Nephron progenitor cell (in vitro differentiated cells): ENCODE measurements at regions not wholly inside any gene's neighbourhood (a gene's known extent, or its start where the extent isn't known, plus 50 kb on each side); places are given as distances from the start of the nearest gene placed in this dataset.

Source experiments
- DNase-seq: peaks from one replicate; pipeline ENCODE4 v3.0.0; 2021
- H3K27ac Mint-ChIP-seq: 2 replicates; pipeline ENCODE4 v1.8.0; 2021; ENCODE audit warnings: mild to moderate bottlenecking, moderate library complexity, mixed read lengths
- H3K27me3 Mint-ChIP-seq: 2 replicates; pipeline ENCODE4 v1.8.0; 2021; ENCODE audit warnings: mild to moderate bottlenecking, low read depth, mixed read lengths; ENCODE audit not compliant: poor library complexity
- H3K36me3 Mint-ChIP-seq: 2 replicates; pipeline ENCODE4 v1.8.0; 2021; ENCODE audit warnings: low read depth, mixed read lengths
- H3K4me1 Mint-ChIP-seq: 2 replicates; pipeline ENCODE4 v1.8.0; 2021; ENCODE audit warnings: mixed read lengths
- H3K4me3 Mint-ChIP-seq: 2 replicates; pipeline ENCODE4 v1.8.0; 2021; ENCODE audit warnings: mild to moderate bottlenecking, moderate library complexity, mixed read lengths
- H3K9me3 Mint-ChIP-seq: 2 replicates; pipeline ENCODE4 v1.8.0; 2021; ENCODE audit warnings: mild to moderate bottlenecking, moderate library complexity, mixed read lengths
- TF ChIP-seq, protein P1 (sequence below): fragments of 200-600 bp; sonication (generic); IDR thresholded peaks from 2 replicates; pipeline ENCODE4 v1.5.0; 2021; ENCODE audit warnings: antibody characterized with exemption

DNA sequence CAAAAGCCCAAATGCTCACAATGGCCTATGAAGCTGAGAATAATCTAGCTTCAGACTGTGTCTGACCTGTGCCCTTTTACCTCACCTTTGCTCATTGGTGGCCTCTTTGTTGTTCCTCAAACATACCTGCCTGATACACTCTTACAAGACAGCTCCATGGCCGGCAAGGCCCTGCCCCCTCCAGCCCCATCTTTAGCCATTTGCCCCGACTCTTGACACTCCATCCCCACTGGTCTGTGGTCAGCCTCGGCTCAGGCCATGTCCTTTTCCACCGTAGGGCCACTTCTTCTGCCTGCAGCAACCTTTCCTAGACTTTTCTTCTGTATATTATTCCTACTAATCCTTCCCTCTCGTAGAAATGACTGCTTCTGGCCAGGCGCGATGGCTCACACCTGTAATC, 265.2 kb downstream of the RPS24 start:
- no peak overlapping the region for H3K4me3 Mint-ChIP-seq
- DNase-seq, result no peak
- TF ChIP-seq, protein P1, sequence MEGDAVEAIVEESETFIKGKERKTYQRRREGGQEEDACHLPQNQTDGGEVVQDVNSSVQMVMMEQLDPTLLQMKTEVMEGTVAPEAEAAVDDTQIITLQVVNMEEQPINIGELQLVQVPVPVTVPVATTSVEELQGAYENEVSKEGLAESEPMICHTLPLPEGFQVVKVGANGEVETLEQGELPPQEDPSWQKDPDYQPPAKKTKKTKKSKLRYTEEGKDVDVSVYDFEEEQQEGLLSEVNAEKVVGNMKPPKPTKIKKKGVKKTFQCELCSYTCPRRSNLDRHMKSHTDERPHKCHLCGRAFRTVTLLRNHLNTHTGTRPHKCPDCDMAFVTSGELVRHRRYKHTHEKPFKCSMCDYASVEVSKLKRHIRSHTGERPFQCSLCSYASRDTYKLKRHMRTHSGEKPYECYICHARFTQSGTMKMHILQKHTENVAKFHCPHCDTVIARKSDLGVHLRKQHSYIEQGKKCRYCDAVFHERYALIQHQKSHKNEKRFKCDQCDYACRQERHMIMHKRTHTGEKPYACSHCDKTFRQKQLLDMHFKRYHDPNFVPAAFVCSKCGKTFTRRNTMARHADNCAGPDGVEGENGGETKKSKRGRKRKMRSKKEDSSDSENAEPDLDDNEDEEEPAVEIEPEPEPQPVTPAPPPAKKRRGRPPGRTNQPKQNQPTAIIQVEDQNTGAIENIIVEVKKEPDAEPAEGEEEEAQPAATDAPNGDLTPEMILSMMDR, result no peak
- no peak overlapping the region for H3K27ac Mint-ChIP-seq
- peaks cover 9% of the 10 kb centered on the region for H3K9me3 Mint-ChIP-seq
- H3K36me3 Mint-ChIP-seq, result no peaks in the 10 kb centered on the region
- peaks cover 4% of the 10 kb centered on the region for H3K27me3 Mint-ChIP-seq
- peaks cover 56% of the 10 kb centered on the region for H3K4me1 Mint-ChIP-seq

DNA sequence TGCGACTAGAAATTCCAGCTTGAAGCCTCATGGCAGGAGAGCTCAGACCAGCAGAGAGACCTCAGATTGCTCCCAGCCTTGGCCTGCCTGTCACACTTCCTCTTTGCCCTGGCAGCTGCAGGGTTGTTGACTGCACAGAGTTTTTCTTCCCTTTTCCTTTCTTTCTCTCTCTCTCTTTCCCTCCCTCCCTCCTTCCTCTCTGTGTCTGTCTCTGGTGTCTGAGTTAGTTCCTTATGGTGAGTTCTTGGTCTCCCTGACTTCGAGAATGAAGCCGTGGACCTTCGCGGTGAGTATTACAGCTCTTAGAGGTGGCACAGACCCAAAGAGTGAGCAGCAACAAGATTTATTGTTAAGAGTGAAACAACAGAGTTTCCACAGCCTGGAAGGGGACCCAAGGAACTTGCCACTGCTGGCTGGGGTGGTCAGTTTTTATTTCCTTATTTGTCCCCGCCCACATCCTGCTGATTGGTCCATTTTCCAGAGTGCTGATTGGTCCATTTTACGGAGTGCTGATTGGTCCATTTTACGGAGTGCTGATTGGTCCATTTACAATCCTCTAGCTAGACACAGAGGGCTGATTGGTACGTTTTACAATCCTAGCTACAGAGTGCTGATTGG, 266.3 kb downstream of the RPS24 start:
- DNase-seq, result no peak
- no peak overlapping the region for H3K4me3 Mint-ChIP-seq
- no peaks in the 10 kb centered on the region for H3K36me3 Mint-ChIP-seq
- peak overlapping the region; percentile 58 for H3K27ac Mint-ChIP-seq
- TF ChIP-seq, protein P1, result no peak
- peaks cover 4% of the 10 kb centered on the region for H3K27me3 Mint-ChIP-seq
- peaks cover 9% of the 10 kb centered on the region for H3K9me3 Mint-ChIP-seq
- H3K4me1 Mint-ChIP-seq, result peaks cover 50% of the 10 kb centered on the region

DNA sequence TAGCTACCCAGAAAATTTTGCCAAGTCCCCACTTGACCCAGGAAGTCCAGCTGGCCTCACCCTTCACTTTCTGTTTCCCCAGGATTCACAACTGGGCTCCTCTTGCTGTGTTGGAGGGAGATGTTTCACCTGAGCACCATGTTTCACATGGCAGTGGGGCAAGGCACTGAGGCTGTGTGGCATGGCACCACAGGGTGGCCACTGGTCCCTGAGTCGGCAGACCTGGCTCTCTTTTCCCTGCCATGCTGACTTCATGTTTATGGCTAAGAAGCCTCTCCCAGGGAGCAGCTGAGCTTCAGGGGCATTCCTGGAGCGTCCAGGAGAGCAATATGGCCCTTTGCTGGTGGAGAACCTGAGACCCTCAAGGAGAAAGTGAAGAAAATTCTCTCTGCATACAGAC, 266.9 kb downstream of the RPS24 start:
- DNase-seq, result no peak
- Mint-ChIP-seq H3K36me3 (no peaks in the 10 kb centered on the region), H3K4me3 (no peak overlapping the region), H3K27me3 (peaks cover 4% of the 10 kb centered on the region), H3K4me1 (peaks cover 49% of the 10 kb centered on the region), H3K9me3 (peaks cover 9% of the 10 kb centered on the region), H3K27ac (no peak overlapping the region)
- TF ChIP-seq, protein P1, result no peak

DNA sequence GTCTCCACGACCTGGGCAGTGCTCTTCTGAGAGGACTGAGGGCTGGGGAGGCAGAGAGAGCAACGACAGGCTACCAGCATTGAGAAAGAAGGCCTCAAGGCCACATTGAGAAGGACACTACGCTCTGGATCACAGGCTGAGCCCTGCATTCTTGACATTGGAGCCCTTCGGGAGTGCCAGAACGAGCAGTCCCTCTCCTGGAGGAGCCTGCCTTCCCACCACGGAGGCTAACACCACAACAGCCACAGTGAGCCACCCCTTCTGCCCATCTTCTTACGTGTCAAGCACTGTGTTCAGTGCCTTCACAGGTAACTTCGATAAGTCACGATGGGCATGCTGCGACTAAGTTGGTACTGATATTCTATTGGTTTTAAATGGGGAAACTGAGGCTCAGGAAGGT, 267.8 kb downstream of the RPS24 start:
- Mint-ChIP-seq H3K4me1 (peaks cover 48% of the 10 kb centered on the region), H3K27ac (no peak overlapping the region), H3K4me3 (no peak overlapping the region), H3K9me3 (peaks cover 11% of the 10 kb centered on the region), H3K27me3 (peaks cover 4% of the 10 kb centered on the region), H3K36me3 (no peaks in the 10 kb centered on the region)
- DNase-seq, result no peak
- TF ChIP-seq, protein P1, result no peak

DNA sequence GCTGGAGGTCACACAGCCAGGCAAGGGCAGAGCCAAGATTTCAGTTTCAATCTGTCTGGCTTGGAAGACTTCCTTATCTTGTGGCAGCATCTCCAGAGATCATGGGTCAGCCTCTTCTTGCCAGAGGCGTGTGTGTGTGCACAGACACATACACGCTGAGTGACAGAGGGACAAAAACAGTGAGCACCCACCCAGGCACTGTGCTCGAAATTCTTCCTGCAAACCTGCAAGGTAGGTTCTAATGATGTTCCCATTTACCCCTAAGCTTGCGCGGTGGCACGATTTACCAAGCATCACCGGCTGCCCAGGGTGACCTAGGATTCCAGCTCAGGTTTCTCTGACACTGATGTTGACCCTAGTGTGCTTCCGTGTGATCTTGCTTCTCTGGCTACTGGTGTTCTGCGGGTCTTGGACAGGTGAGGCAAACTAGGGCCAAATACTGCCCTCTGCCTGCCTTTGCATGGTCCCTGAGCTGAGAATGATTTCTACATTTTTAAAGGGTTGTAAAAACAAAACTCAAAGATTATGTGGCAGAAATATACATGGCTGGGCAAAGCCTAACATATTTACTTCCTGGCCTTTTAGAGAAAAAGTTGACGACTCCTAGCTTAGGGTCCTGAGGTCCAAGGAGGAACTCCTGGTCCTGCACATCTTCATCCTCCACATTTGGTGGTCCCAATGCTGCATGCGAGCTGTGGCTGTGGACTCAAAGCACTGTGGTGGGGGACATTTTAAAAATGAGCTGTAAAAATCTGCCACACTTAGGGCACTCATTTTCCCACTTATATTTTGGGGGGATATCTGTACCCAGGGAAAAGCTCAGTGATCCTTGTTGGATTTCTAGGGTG, 268.5 kb downstream of the RPS24 start:
- Mint-ChIP-seq H3K27me3 (peaks cover 4% of the 10 kb centered on the region), H3K4me1 (peaks cover 48% of the 10 kb centered on the region), H3K9me3 (peaks cover 16% of the 10 kb centered on the region), H3K4me3 (peak overlapping the region; percentile 81), H3K36me3 (no peaks in the 10 kb centered on the region), H3K27ac (no peak overlapping the region)
- TF ChIP-seq, protein P1, result no peak
- DNase-seq, result no peak

DNA sequence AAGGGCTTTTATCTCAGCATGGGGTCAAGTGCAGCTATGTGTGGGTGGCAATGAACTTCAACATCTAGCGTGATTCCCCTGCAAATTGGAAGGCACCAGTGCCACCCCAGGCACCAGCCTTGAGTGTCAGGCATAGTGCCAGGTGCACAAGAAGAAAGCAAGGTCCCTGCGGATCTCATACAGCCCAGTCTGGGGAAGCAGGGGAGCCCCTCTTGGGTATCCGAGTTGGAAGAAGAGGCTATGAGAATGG, 269.0 kb downstream of the RPS24 start:
- peaks cover 17% of the 10 kb centered on the region for H3K9me3 Mint-ChIP-seq
- TF ChIP-seq, protein P1, result no peak
- H3K4me1 Mint-ChIP-seq, result peaks cover 48% of the 10 kb centered on the region
- DNase-seq, result no peak
- H3K27me3 Mint-ChIP-seq, result peaks cover 4% of the 10 kb centered on the region
- no peaks in the 10 kb centered on the region for H3K36me3 Mint-ChIP-seq
- H3K4me3 Mint-ChIP-seq, result peak overlapping the region; percentile 81
- H3K27ac Mint-ChIP-seq, result peak overlapping the region; percentile 58
